Keratinocyte (primary cell): ENCODE measurements at regions not wholly inside any gene's neighbourhood (a gene's known extent, or its start where the extent isn't known, plus 50 kb on each side); places are given as distances from the start of the nearest gene placed in this dataset.

Experiments
- CTCF ChIP-seq, 3 experiments: IDR thresholded peaks in 1 of 3; conservative IDR thresholded peaks in 1 of 3; optimal IDR thresholded peaks in 1 of 3; 2 replicates in 2 of 3; 3 replicates in 1 of 3; pipeline versions ENCODE3 to v1.5.1; 2011; ENCODE audit warnings: low read length in 3 of 3, mild to moderate bottlenecking in 3 of 3, moderate library complexity in 2 of 3, control low read depth in 1 of 3, inconsistent platforms in 1 of 3; ENCODE audit not compliant: insufficient read depth in 2 of 3; ENCODE audit errors: extremely low read depth in 1 of 3
- EZH2 ChIP-seq: IDR thresholded peaks from one replicate; pipeline ENCODE4 v1.6.1; 2012; ENCODE audit warnings: inconsistent platforms, mild to moderate bottlenecking, low read length, moderate library complexity

GRCh38 chr2:58853420-58853819 lies 612.3 kb upstream of the FANCL start:
- TF ChIP-seq CTCF (optimal IDR thresholded peaks at IDR 0.05 in 1 of 3, IDR thresholded peaks at IDR 0.05 in 1 of 3, conservative IDR thresholded peaks at IDR 0.05 in 1 of 3; ENCODE audit: extremely low read depth in 1 of 3, insufficient read depth in 2 of 3, low read length in 3 of 3): no peak
- no peak for TF ChIP-seq EZH2
